ENCODE measurements at regions not wholly inside any gene's neighbourhood (a gene's known extent, or its start where the extent isn't known, plus 50 kb on each side); places are given as distances from the start of the nearest gene placed in this dataset.
A peak's percentile ranks its signal among the peaks of the same experiment; 100 is the strongest.

DNA sequence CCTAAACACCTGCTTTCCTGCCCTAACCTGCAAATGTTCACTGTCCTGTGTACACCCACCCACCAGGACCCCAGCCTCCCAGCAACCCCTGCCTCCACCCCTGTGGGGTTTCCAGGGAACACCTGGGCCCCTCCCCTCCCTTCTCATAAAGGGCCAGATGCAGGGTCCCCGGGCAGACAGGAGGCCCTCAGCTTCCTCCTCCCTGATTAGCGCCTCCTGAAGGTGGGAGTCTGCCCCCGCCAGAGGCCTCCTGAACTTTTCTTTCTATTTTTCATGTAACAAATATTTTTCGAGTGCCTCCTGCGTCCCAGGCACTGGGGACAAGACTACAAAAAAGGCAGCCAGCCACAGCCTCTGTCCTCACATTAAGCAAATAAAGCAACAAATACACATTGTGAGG, 135.4 kb upstream of the LINGO1 start:
- no peak overlapping the region for H2BK20ac ChIP-seq (ENCODE audit: low read length)
- no peak overlapping the region for H2AFZ ChIP-seq (ENCODE audit: low read length)
- H3K23me2 ChIP-seq (ENCODE audit: low read depth, low read length) = no peaks in the 10 kb centered on the region
- no peak overlapping the region for H3K4me3 ChIP-seq (ENCODE audit: extremely low read depth in 1 of 4, insufficient read depth in 2 of 4, low read depth in 3 of 4, low read length in 4 of 4)
- ChIA-PET POLR2A (ENCODE audit: partially characterized antibody) (no interaction called here), CTCF (ENCODE audit: partially characterized antibody) (interaction anchor here (0.7 to 3.7 kb wide), 17 partner anchors 12 to 135 kb away, joined by 3 to 15 read pairs (median 3); partner anchors contain the start of gene LINGO1)
- H3K23ac ChIP-seq (ENCODE audit: insufficient read length) = no peak overlapping the region
- H4K5ac ChIP-seq (ENCODE audit: insufficient read length, low read depth, low read length) = no peak overlapping the region
- no peak overlapping the region for H3K27ac ChIP-seq (ENCODE audit: low read depth, low read length)
- H2BK120ac ChIP-seq (replicated peaks; ENCODE audit: low read depth, low read length) = no peak overlapping the region
- H4K8ac ChIP-seq (ENCODE audit: extremely low read depth, insufficient read depth, low read length) = no peak overlapping the region
- H2BK15ac ChIP-seq (ENCODE audit: low read length) = no peak overlapping the region
- DNase-seq (ENCODE audit: low read depth in 1 of 2, low spot score in 2 of 2) = no peak
- H3K4me1 ChIP-seq (replicated peaks in 1 of 4; ENCODE audit: control insufficient read depth in 3 of 4, insufficient read depth in 4 of 4, low read length in 3 of 4) = peaks cover 3 to 8% (median 4%) of the 10 kb centered on the region in 4 experiments
- FAIRE-seq = no peak
- no peaks in the 10 kb centered on the region for H3K27me3 ChIP-seq (replicated peaks in 1 of 4; ENCODE audit: control insufficient read depth in 3 of 4, extremely low read depth in 1 of 4, insufficient read depth in 3 of 4, low read length in 3 of 4)
- no peaks in the 10 kb centered on the region for H3K79me2 ChIP-seq (ENCODE audit: control insufficient read depth in 1 of 2, insufficient read depth in 2 of 2, low read length in 2 of 2)
- no peak overlapping the region for H3K14ac ChIP-seq (ENCODE audit: insufficient read length)
- no peaks in the 10 kb centered on the region for H3K79me1 ChIP-seq (ENCODE audit: low read depth, low read length)
- no peak overlapping the region for H3K56ac ChIP-seq (replicated peaks; ENCODE audit: insufficient read length, low read depth, low read length)
- no peak for TF ChIP-seq CEBPB (IDR thresholded peaks at IDR 0.05; ENCODE audit: low read depth, low read length)
- no peak for TF ChIP-seq SIN3A (conservative IDR thresholded peaks at IDR 0.05 in 1 of 2, IDR thresholded peaks at IDR 0.05 in 1 of 2; ENCODE audit: low read depth in 1 of 2, low read length in 2 of 2)
- peak in 1 of 2 experiments; percentile 35; a peak in 2 of 4 replicates for TF ChIP-seq RAD21 (IDR thresholded peaks at IDR 0.05 in 1 of 2, conservative IDR thresholded peaks at IDR 0.05 in 1 of 2; ENCODE audit: low read depth in 2 of 2, low read length in 2 of 2)
- no peak for TF ChIP-seq SP2 (IDR thresholded peaks at IDR 0.05; ENCODE audit: low read length)
- TF ChIP-seq, protein P1, sequence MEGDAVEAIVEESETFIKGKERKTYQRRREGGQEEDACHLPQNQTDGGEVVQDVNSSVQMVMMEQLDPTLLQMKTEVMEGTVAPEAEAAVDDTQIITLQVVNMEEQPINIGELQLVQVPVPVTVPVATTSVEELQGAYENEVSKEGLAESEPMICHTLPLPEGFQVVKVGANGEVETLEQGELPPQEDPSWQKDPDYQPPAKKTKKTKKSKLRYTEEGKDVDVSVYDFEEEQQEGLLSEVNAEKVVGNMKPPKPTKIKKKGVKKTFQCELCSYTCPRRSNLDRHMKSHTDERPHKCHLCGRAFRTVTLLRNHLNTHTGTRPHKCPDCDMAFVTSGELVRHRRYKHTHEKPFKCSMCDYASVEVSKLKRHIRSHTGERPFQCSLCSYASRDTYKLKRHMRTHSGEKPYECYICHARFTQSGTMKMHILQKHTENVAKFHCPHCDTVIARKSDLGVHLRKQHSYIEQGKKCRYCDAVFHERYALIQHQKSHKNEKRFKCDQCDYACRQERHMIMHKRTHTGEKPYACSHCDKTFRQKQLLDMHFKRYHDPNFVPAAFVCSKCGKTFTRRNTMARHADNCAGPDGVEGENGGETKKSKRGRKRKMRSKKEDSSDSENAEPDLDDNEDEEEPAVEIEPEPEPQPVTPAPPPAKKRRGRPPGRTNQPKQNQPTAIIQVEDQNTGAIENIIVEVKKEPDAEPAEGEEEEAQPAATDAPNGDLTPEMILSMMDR (IDR thresholded peaks at IDR 0.05; ENCODE audit: control extremely low read depth in 1 of 3, insufficient read depth in 1 of 3, low read depth in 1 of 3, low read length in 3 of 3) = peak; percentile 28 to 38 (median 34); a peak in 3 of 4 replicates
- H3K9me3 ChIP-seq (ENCODE audit: insufficient read depth in 2 of 2, low read depth in 1 of 2, low read length in 1 of 2) = no peaks in the 10 kb centered on the region
- no peak overlapping the region; a peak in 1 of 4 replicates for H3K4me2 ChIP-seq (ENCODE audit: insufficient read depth in 1 of 2, low read depth in 2 of 2, low read length in 2 of 2)
- H3K36me3 ChIP-seq (ENCODE audit: control insufficient read depth in 2 of 4, insufficient read depth in 4 of 4, low read length in 3 of 4) = no peaks in the 10 kb centered on the region
- H4K91ac ChIP-seq (replicated peaks; ENCODE audit: insufficient read length, low read length) = no peak overlapping the region
- H3K4ac ChIP-seq (replicated peaks; ENCODE audit: insufficient read length, low read depth, low read length) = no peak overlapping the region
- H2BK5ac ChIP-seq (ENCODE audit: low read depth, low read length) = no peak overlapping the region
- H2AK5ac ChIP-seq (ENCODE audit: low read depth, low read length) = no peak overlapping the region
- H2BK12ac ChIP-seq (ENCODE audit: low read depth, low read length) = 0 out of 2 replicates have a peak overlapping the region, but pooled peaks have one; percentile 12
- H3K9ac ChIP-seq (replicated peaks in 1 of 4; ENCODE audit: extremely low read depth in 1 of 4, low read depth in 3 of 4, low read length in 3 of 4) = no peak overlapping the region
- no peak overlapping the region for H3K18ac ChIP-seq (ENCODE audit: extremely low read depth, low read length)
- no peaks in the 10 kb centered on the region for H4K20me1 ChIP-seq (replicated peaks in 1 of 2; ENCODE audit: control insufficient read depth in 1 of 2, insufficient read depth in 2 of 2, low read length in 2 of 2)
- WGBS, 2 experiments (ENCODE audit: extremely low coverage in 1 of 2, insufficient coverage in 1 of 2, insufficient read length in 1 of 2, insufficient replicate concordance in 2 of 2, low coverage in 1 of 2, low lambda C conversion rate in 2 of 2, missing lambda C conversion rate in 1 of 2) = 53% methylated on average over 5 of the region's 5 CpGs; no CpG with 5 or more reads in 1 of the 2 experiments

Data from H1 (cell line).